IMR-90 (cell line): ENCODE measurements at regions not wholly inside any gene's neighbourhood (a gene's known extent, or its start where the extent isn't known, plus 50 kb on each side); places are given as distances from the start of the nearest gene placed in this dataset.

Experiments
- ATAC-seq: fragments of 200-7000 bp; cut with Tn5 transposase; 2 replicates; pipeline ENCODE4 v1.9.1; 2020; ENCODE audit warnings: low read depth, mild to moderate bottlenecking, moderate library complexity
- BruUV-seq: library from RNA; stranded (reverse); fragments of 400-500 nt; replicated peaks from 2 replicates; lab custom pipeline; 2021; lab: Mats Ljungman, UMichigan
- CTCF ChIA-PET: fragments of 300-600 bp; formaldehyde crosslinking; extraction: SDS; loops from one replicate; lab custom pipeline; 2021; ENCODE audit warnings: antibody characterized with exemption; lab: Yijun Ruan, JAX
- POLR2A ChIA-PET: fragments of 300-600 bp; sonication (Branson Sonifier 250); formaldehyde crosslinking; loops from one replicate; lab custom pipeline; 2022; ENCODE audit warnings: antibody characterized with exemption; ENCODE audit not compliant: unreplicated experiment; lab: Charles Lee
- DNase-seq: peaks from one replicate; pipeline ENCODE4 v3.0.0; 2013
- H2AFZ ChIP-seq: replicated peaks from 2 replicates; pipeline ENCODE3; 2013; ENCODE audit warnings: low read length, mild to moderate bottlenecking; ENCODE audit not compliant: poor library complexity
- H2AK5ac ChIP-seq: 2 replicates; pipeline ENCODE4 v1.6.1; 2013; ENCODE audit warnings: low read depth, low read length, inconsistent platforms
- H2AK9ac ChIP-seq: replicated peaks from 2 replicates; pipeline ENCODE3; 2013; ENCODE audit warnings: mild to moderate bottlenecking, low read depth, low read length, moderate library complexity; ENCODE audit not compliant: poor library complexity
- H2BK120ac ChIP-seq: 2 replicates; pipeline ENCODE4 v1.6.1; 2013; ENCODE audit warnings: low read depth, low read length, inconsistent platforms
- H2BK15ac ChIP-seq: 3 replicates; pipeline ENCODE4 v1.6.1; 2013; ENCODE audit warnings: low read depth, low read length, inconsistent platforms
- H2BK20ac ChIP-seq: 2 replicates; pipeline ENCODE4 v1.6.1; 2013; ENCODE audit warnings: low read depth, mild to moderate bottlenecking, inconsistent platforms, low read length, moderate library complexity
- H2BK5ac ChIP-seq: 2 replicates; pipeline ENCODE4 v1.6.1; 2013; ENCODE audit warnings: mild to moderate bottlenecking, low read depth, low read length, inconsistent platforms; ENCODE audit not compliant: poor library complexity, severe bottlenecking
- H3K14ac ChIP-seq: replicated peaks from 2 replicates; pipeline ENCODE4 v1.6.1; 2013; ENCODE audit warnings: low read depth, low read length, inconsistent platforms
- H3K18ac ChIP-seq: 2 replicates; pipeline ENCODE4 v1.6.1; 2013; ENCODE audit warnings: low read depth, low read length, control low read depth
- H3K23ac ChIP-seq: 2 replicates; pipeline ENCODE4 v1.6.1; 2013; ENCODE audit warnings: low read depth, low read length, inconsistent platforms
- H3K27ac ChIP-seq: 2 replicates; pipeline ENCODE4 v1.5.1; 2013; ENCODE audit warnings: mild to moderate bottlenecking, control low read depth, low read length; ENCODE audit not compliant: insufficient read depth
- H3K27me3 ChIP-seq: 2 replicates; pipeline ENCODE4 v1.6.1; 2013; ENCODE audit warnings: low read length; ENCODE audit not compliant: control insufficient read depth, insufficient read depth
- H3K36me3 ChIP-seq: 2 replicates; pipeline ENCODE4 v1.6.1; 2013; ENCODE audit warnings: low read length, mixed read lengths; ENCODE audit not compliant: control insufficient read depth, insufficient read depth
- H3K4ac ChIP-seq: 2 replicates; pipeline ENCODE4 v1.6.1; 2013; ENCODE audit warnings: low read depth, low read length, inconsistent platforms
- H3K4me1 ChIP-seq: 2 replicates; pipeline ENCODE4 v1.6.1; 2013; ENCODE audit warnings: low read length, mixed read lengths; ENCODE audit not compliant: control insufficient read depth, insufficient read depth
- H3K4me2 ChIP-seq: 2 replicates; pipeline ENCODE4 v1.6.1; 2013; ENCODE audit warnings: low read depth, mild to moderate bottlenecking, control low read depth, low read length, moderate library complexity
- H3K4me3 ChIP-seq: 2 replicates; pipeline ENCODE4 v1.5.1; 2013; ENCODE audit warnings: low read depth, mild to moderate bottlenecking, control low read depth, low read length, moderate library complexity; ENCODE audit not compliant: insufficient read depth
- H3K56ac ChIP-seq: 2 replicates; pipeline ENCODE4 v1.6.1; 2013; ENCODE audit warnings: low read length, inconsistent platforms; ENCODE audit not compliant: insufficient read depth; ENCODE audit errors: extremely low read depth
- H3K79me1 ChIP-seq, 2 experiments: 2 replicates each; pipeline ENCODE4 v1.6.1; 2013; ENCODE audit warnings: low read length in 2 of 2, inconsistent platforms in 1 of 2, low read depth in 1 of 2
- H3K9ac ChIP-seq: 2 replicates; pipeline ENCODE4 v1.6.1; 2013; ENCODE audit warnings: low read depth, low read length, control low read depth
- H3K9me1 ChIP-seq: 2 replicates; pipeline ENCODE4 v1.6.1; 2013; ENCODE audit warnings: low read length, inconsistent platforms; ENCODE audit not compliant: insufficient read depth
- H3K9me3 ChIP-seq: 2 replicates; pipeline ENCODE4 v1.6.1; 2013; ENCODE audit warnings: low read length; ENCODE audit not compliant: control insufficient read depth, insufficient read depth
- H4K20me1 ChIP-seq: 2 replicates; pipeline ENCODE4 v1.6.1; 2013; ENCODE audit warnings: low read length, inconsistent platforms; ENCODE audit not compliant: insufficient read depth
- H4K5ac ChIP-seq: 2 replicates; pipeline ENCODE4 v1.6.1; 2013; ENCODE audit warnings: mild to moderate bottlenecking, low read depth, low read length, control low read depth
- H4K8ac ChIP-seq, 2 experiments: 2 replicates each; pipeline ENCODE4 v1.6.1; 2013; ENCODE audit warnings: low read depth in 2 of 2, low read length in 2 of 2, control low read depth in 1 of 2, inconsistent platforms in 1 of 2
- H4K91ac ChIP-seq: 2 replicates; pipeline ENCODE4 v1.6.1; 2013; ENCODE audit warnings: low read depth, low read length, inconsistent platforms; ENCODE audit not compliant: insufficient read depth
- CEBPB ChIP-seq: IDR thresholded peaks from 2 replicates; pipeline ENCODE4 v1.6.1; 2012; ENCODE audit warnings: low read depth, low read length, improper control_type of control experiment
- FOS ChIP-seq: fragments of 150-350 bp; IDR thresholded peaks from 2 replicates; pipeline ENCODE4 v1.6.1; 2016; ENCODE audit warnings: low read depth, low read length
- NFE2L2 ChIP-seq: fragments of 150-350 bp; IDR thresholded peaks from 2 replicates; pipeline ENCODE4 v1.6.1; 2016; ENCODE audit warnings: low read depth, mild to moderate bottlenecking, low read length
- RCOR1 ChIP-seq: IDR thresholded peaks from 2 replicates; pipeline ENCODE4 v1.6.1; 2012; ENCODE audit warnings: mild to moderate bottlenecking, low read length, improper control_type of control experiment; ENCODE audit not compliant: insufficient replicate concordance
- RFX5 ChIP-seq: IDR thresholded peaks from 2 replicates; pipeline ENCODE4 v1.8.0; 2012; ENCODE audit warnings: low read depth, mild to moderate bottlenecking, low read length, moderate library complexity
- WGBS, 2 experiments: methylation state at CpG; one replicate each; pipeline versions ENCODE4 v1.1.5 to v1.1.7; 2013; ENCODE audit warnings: missing lambda C conversion rate in 2 of 2; ENCODE audit not compliant: insufficient read length in 1 of 2; ENCODE audit errors: extremely low coverage in 2 of 2; 5-methylcytosine and 5-hydroxymethylcytosine counted together
- dilution Hi-C: fragments of 300-500 bp; cut with HindIII; formaldehyde crosslinking; loops from one replicate; pipeline ENCODE4 v1.14.3; 2018; ENCODE audit warnings: low sequenced_read_pairs; ENCODE audit not compliant: unreplicated experiment
- in situ Hi-C: fragments of 300-500 bp; cut with MboI; formaldehyde crosslinking; loops from 3 replicates; pipeline ENCODE4 v1.14.3; 2019; ENCODE audit warnings: low sequenced_read_pairs, inconsistent platforms, mixed read lengths
- intact Hi-C: fragments of 100-400 bp; cut with micrococcal nuclease; formaldehyde crosslinking; loops from 2 replicates; pipeline ENCODE4 v1.10.0; 2022
- TF ChIP-seq, protein P1 (sequence below): fragments of 150-350 bp; IDR thresholded peaks from 2 replicates; pipeline ENCODE4 v1.6.1; 2017; ENCODE audit warnings: mild to moderate bottlenecking, antibody characterized with exemption, low read length, low read depth
- TF ChIP-seq, protein P2 (sequence below): fragments of 150-350 bp; IDR thresholded peaks from 2 replicates; pipeline ENCODE4 v1.6.1; 2016; ENCODE audit warnings: low read depth, mild to moderate bottlenecking, low read length, moderate library complexity, borderline replicate concordance

DNA sequence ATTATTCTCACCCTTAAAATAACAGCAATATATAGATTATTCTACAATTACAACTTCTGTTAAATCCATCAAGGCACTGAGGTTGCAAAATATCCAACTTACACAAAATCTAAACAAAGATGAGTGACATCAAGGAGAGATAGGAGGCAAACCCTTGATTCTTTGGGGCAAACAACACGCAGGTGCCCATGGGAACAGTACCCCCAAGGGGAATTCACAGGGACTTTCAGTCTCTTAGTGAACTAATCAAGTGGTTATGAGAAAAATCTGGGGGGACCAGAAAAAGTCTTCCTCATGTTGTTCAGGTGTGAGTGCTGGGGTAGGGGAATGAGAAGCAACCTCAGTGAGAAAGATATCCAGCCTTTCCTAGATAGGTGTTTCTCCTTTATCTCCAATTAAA, 1107.9 kb downstream of the PLA2G4A start:
- CTCF ChIA-PET = no interaction called here
- H3K9me3 ChIP-seq = no peaks in the 10 kb centered on the region
- no peak overlapping the region for H2AK9ac ChIP-seq
- no peak overlapping the region for H3K4me3 ChIP-seq
- no peak overlapping the region for H3K56ac ChIP-seq
- no peak overlapping the region for H2BK15ac ChIP-seq
- BruUV-seq = no TSS peak
- no peak for ATAC-seq
- H3K27ac ChIP-seq = no peak overlapping the region
- DNase-seq = no peak
- H2AFZ ChIP-seq = no peak overlapping the region
- H2BK5ac ChIP-seq = no peak overlapping the region
- H3K4ac ChIP-seq = no peak overlapping the region
- no peak overlapping the region for H3K9ac ChIP-seq
- no peak overlapping the region for H4K5ac ChIP-seq
- H3K79me1 ChIP-seq = no peaks in the 10 kb centered on the region
- no peak overlapping the region for H4K91ac ChIP-seq
- H3K18ac ChIP-seq = no peak overlapping the region
- 100% methylated on average over 1 of the region's 1 CpG; no CpG with 5 or more reads in 1 of the 2 experiments for WGBS, 2 experiments
- no peak overlapping the region for H2BK20ac ChIP-seq
- POLR2A ChIA-PET = no interaction called here
- no peak overlapping the region for H4K8ac ChIP-seq
- no peak overlapping the region for H3K14ac ChIP-seq
- no peak overlapping the region for H3K23ac ChIP-seq
- dilution Hi-C loops = no loop called here
- TF ChIP-seq FOS (no peak), NFE2L2 (no peak), CEBPB (no peak), RFX5 (no peak), RCOR1 (no peak)
- TF ChIP-seq, protein P1, sequence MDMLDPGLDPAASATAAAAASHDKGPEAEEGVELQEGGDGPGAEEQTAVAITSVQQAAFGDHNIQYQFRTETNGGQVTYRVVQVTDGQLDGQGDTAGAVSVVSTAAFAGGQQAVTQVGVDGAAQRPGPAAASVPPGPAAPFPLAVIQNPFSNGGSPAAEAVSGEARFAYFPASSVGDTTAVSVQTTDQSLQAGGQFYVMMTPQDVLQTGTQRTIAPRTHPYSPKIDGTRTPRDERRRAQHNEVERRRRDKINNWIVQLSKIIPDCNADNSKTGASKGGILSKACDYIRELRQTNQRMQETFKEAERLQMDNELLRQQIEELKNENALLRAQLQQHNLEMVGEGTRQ = no peak
- TF ChIP-seq, protein P2, sequence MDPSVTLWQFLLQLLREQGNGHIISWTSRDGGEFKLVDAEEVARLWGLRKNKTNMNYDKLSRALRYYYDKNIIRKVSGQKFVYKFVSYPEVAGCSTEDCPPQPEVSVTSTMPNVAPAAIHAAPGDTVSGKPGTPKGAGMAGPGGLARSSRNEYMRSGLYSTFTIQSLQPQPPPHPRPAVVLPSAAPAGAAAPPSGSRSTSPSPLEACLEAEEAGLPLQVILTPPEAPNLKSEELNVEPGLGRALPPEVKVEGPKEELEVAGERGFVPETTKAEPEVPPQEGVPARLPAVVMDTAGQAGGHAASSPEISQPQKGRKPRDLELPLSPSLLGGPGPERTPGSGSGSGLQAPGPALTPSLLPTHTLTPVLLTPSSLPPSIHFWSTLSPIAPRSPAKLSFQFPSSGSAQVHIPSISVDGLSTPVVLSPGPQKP = no peak
- H3K9me1 ChIP-seq = peaks cover 2% of the 10 kb centered on the region; the same call in 1 of the 2 replicates
- in situ Hi-C loops = no loop called here
- no peaks in the 10 kb centered on the region for H4K20me1 ChIP-seq
- H3K27me3 ChIP-seq = no peaks in the 10 kb centered on the region
- H3K4me2 ChIP-seq = no peak overlapping the region
- no peaks in the 10 kb centered on the region for H3K36me3 ChIP-seq
- intact Hi-C loops = no loop called here
- no peaks in the 10 kb centered on the region for H3K4me1 ChIP-seq
- H2AK5ac ChIP-seq = no peak overlapping the region
- no peak overlapping the region for H2BK120ac ChIP-seq
